GM21723 (cell line): ENCODE measurements at regions not wholly inside any gene's neighbourhood (a gene's known extent, or its start where the extent isn't known, plus 50 kb on each side); places are given as distances from the start of the nearest gene placed in this dataset.

Experiments used
- ATAC-seq: cut with Tn5 transposase; IDR thresholded peaks from one replicate; pipeline ENCODE4 v1.9.1; 2021; ENCODE audit warnings: mild to moderate bottlenecking, moderate library complexity; ENCODE audit not compliant: unreplicated experiment

GRCh38 chr6:106918115-106918514 is 56.4 kb downstream of the CD24 start:
- ATAC-seq = no peak

DNA sequence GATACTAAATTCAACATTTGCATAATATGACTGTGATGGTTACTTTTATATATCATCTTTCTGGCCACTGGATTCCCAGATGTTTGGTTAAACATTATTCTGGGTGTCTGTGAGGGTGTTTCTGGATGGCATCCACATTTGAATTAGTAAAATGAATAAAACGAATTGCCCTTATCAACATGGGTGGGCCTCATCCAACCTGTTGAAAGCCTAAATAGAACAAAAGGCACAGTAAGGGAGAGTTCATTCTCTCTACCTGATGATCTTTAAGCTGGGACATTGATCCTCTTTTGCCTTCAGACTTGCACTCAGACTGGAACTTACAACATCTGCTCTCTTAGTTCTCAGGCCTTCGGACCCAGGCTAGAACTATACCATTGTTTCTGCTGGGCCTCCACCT is 57.6 kb downstream of the CD24 start:
- ATAC-seq = no peak

- peak; percentile 73 for ATAC-seq
Measured at GRCh38 chr6:106913676-106914280, 60.8 kb downstream of the CD24 start.

- ATAC-seq = no peak
Measured at GRCh38 chr6:106913111-106913510, 61.4 kb downstream of the CD24 start.

DNA sequence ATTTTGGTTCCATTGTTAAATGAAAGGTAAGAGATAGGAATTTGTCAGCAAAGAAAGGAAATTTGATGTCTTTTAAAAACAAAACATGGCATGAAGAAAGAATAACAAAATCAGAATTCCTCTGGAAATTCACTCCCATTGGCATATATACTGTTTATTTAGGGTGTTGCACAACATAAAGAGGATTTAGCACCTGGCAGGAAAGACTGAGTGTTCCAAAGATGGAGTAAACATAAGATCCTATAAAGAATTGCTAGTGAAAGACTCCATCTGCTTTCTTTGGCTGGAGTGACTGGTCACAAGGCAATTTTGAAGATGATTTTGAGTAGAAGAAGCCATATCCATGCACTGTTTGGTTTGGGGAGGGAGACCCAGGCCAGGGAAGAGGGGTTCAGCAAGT is 62.4 kb downstream of the CD24 start:
- no peak for ATAC-seq

DNA sequence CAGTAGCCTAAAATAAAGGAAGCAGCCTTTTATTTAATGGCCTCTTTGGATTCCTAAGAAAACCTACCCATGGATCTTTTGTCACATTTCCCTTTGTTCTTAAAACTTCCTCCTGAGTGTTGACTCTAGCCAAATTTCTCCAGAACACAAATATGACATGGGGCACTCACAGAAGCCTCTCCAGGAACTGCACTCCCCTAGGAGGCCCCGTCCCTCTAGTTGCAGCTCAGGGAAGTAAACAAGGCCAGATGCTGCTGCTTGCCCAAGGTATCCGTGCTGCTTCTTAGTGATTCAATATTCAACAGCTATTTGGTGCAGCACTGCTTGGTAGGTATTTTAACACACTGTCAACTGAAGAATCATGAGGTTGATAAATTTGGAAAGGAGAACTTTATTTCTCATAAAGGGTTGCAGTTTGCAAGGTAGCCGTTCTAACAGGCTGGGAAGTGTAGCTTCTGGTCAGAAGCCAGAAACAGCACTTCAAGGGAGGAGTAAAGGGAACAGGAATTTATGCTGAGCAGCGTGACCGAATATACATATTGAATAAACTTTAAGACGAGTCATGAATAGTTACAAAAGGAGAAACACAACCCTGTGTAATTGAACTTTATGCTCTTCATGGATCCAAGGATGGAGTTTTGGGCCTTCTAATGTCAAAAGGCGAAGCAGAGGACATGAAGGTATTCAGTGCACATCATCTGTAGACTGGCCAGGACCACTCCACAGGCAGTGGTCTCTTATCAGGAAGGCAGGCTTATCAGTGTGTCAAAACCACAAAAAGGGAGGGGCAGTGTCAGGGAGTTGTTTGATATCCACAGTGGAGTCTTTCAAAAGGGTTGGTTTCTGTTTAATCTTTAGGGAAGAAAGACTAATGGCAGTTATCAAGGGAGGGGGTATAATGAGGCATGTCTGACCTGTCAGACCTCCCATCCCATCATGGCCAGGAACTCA is 63.3 kb downstream of the CD24 start:
- ATAC-seq = no peak

DNA sequence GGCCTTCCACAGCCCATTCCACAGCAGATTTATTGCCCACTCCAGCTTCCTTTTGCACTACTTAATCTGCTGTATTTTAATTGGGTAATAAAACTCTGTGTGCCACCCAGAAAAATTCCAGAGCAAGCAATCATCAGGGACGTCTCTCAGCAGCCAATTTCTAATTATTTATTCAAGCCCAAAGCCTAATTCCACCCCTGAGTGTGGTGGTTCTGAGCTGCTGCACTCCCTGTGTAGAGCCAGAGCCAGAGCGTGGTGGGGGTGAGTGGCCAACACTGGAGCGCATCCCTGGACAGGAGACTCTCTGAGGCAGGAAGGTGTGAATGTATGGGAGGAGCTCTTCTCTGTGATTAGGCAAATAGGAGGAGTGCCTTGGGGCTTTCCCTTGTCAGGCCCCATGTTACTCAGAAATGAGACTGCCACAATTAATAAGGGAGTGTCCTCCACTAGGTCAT is 66.1 kb downstream of the CD24 start:
- no peak for ATAC-seq

DNA sequence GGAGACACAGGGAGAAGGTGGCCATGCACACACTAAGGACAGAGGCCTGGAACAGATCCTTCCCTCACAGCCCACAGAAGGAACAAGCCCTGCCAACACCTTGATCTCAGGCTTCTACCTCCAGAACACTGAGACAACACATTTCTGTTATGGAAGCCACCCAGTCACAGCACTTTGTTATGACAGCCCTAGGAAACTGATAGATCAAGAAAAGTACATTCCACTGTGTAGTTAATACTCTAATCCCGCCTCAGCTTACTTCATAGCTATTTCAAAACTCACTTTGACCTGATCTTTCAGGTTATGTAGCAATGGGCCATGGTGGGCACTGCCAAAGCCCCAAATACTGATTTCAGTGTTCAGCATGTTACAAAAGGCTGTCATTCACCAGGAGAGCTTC is 66.8 kb downstream of the CD24 start:
- ATAC-seq = no peak

- ATAC-seq = no peak
Measured at GRCh38 chr6:106906232-106906631, 68.3 kb downstream of the CD24 start.

- ATAC-seq = no peak
Measured at GRCh38 chr6:106903299-106903698, 71.2 kb downstream of the CD24 start.

GRCh38 chr6:106901062-106901461 is 73.5 kb downstream of the CD24 start:
- ATAC-seq = no peak

- no peak for ATAC-seq
Measured at GRCh38 chr6:106899697-106900096, 74.8 kb downstream of the CD24 start.

DNA sequence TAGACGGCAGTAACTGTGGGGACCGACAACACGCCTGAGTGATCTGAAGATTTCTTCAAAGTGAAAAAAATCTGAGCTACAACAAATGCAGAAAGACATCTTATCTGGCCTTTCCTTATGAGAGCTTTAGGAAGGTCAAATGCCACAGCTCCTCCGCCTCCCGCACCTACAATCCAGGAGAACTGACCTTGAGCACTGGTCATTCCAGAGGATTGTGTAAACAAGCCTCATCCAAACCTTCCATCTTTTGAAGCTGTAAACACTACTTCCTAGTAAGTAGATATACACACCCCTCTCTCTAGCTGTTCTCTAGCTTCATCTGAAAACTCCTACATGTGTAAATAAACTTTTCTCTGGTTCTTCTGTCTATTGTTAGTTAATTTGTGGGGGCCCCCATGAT is 76.9 kb downstream of the CD24 start:
- ATAC-seq = no peak

DNA sequence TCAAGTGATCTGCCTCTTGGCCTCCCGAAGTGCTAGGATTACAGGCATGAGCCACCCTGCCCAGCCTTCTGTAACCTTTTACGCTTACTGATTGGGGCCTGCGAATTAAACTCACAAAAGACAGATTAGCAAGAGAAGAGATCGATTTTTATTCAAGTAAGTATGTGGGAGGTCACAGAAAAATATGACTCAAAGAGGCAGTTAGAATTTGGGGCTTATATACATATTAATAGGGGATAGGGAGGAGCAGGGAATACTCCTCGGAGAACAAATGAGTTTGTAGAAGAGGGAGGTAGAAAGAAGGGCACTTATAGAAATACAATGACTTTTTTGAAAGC is 78.9 kb downstream of the CD24 start:
- no peak for ATAC-seq

DNA sequence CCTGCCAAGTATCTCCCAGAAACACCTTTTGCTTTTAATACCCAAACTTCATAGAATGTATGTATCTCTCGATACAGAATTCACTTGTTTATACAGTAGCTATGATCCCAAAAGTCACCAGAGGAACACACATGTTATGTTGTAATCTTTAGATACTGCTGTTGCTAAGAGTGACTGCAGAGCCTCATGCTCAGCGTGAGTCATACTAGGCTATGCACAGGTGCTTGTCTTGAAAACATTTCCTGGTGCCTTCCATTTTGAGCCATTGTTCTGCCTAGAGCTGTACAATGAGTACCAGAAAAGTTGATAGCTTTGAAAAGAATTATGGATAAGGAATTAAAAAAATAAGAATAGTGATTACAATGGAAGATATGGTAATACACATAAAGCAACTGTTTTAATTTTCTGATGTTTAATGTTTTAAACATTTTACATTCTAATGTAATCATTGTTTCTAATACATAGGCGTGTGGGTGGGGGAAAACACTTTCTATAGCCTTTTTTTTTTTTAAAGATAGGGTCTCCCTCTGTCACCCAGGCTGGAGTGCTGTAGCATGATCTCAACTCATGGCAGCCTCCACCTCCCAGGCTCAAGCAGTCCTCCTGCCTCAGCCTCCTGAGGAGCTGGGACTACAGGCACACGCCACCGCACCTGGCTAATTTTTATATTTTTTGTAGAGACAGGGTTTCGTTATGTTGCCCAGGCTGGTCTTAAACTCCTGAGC is 79.4 kb downstream of the CD24 start:
- no peak for ATAC-seq

GRCh38 chr6:106892186-106892585 is 82.3 kb downstream of the CD24 start:
- no peak for ATAC-seq

GRCh38 chr6:106890447-106890846 is 84.1 kb downstream of the CD24 start:
- ATAC-seq = no peak

- ATAC-seq = no peak
Measured at GRCh38 chr6:106889692-106890091, 84.8 kb downstream of the CD24 start.

GRCh38 chr6:106886922-106887797 is 87.4 kb downstream of the CD24 start:
- ATAC-seq = no peak

GRCh38 chr6:106886081-106886843 is 88.3 kb downstream of the CD24 start:
- no peak for ATAC-seq
